GM13976 (cell line): ENCODE measurements at regions not wholly inside any gene's neighbourhood (a gene's known extent, or its start where the extent isn't known, plus 50 kb on each side); places are given as distances from the start of the nearest gene placed in this dataset.

ENCODE experiments used
- DNase-seq: peaks from one replicate; pipeline ENCODE4 v3.0.0; 2012; ENCODE audit warnings: low spot score
- in situ Hi-C: fragments of 300-500 bp; cut with MboI; formaldehyde crosslinking; loops from one replicate; pipeline ENCODE4 v1.12.0; 2022; ENCODE audit warnings: low sequenced_read_pairs, mixed read lengths, inconsistent platforms; ENCODE audit not compliant: unreplicated experiment
- TF ChIP-seq, protein P1 (sequence below): IDR thresholded peaks from 2 replicates; pipeline ENCODE4 v1.5.1; 2012; ENCODE audit warnings: borderline replicate concordance, mild to moderate bottlenecking; ENCODE audit not compliant: insufficient read depth; ENCODE audit errors: extremely low read depth, missing control alignments, control extremely low read depth

DNA sequence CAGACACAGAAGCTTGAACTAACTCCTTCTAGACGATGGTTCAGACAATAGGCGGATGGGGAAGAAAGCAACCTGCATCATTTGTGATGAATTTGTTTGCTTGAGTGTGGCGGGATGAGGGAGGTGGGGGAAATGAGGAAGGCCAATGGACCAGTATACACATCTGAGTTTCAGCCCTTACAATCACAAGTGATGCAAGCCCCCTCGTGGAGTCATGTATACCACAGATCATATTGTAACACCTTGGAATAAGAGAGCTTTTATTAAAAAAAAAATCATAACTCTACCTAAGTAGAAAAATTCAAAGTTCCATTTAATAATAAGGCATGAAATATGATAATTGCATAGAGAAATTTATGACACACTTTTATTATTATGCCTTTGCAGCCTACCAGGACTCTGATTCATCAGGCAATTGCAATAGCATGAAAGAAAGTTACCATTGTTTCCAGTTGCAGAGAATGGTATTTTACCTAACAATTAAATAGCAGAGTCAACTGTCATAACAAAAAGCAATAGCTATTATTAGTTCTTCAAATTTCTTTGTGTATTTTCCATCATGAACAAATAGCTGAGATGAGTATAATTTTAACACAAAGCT lies 230.2 kb upstream of the AKR1E2 start:
- DNase-seq = no peak
- TF ChIP-seq, protein P1, sequence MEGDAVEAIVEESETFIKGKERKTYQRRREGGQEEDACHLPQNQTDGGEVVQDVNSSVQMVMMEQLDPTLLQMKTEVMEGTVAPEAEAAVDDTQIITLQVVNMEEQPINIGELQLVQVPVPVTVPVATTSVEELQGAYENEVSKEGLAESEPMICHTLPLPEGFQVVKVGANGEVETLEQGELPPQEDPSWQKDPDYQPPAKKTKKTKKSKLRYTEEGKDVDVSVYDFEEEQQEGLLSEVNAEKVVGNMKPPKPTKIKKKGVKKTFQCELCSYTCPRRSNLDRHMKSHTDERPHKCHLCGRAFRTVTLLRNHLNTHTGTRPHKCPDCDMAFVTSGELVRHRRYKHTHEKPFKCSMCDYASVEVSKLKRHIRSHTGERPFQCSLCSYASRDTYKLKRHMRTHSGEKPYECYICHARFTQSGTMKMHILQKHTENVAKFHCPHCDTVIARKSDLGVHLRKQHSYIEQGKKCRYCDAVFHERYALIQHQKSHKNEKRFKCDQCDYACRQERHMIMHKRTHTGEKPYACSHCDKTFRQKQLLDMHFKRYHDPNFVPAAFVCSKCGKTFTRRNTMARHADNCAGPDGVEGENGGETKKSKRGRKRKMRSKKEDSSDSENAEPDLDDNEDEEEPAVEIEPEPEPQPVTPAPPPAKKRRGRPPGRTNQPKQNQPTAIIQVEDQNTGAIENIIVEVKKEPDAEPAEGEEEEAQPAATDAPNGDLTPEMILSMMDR = no peak
- in situ Hi-C loops = no loop called here

DNA sequence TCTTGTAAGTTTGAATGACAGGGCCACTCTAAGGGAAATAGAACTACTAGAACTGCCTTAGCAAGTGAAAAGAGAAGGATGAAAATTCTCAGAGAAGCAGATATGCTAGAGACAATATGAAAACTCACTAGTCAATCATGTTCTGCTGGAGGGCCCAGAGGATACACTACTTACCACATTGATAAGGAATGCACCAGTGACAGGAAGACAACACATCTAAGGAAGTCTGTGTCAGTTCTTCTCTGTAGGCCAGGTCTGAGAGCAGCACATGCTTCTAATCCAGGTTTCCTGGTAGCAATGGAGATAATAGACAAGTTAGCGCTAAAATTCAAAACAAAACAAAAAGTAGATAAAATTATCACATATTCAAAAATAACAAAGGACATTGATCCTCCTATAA lies 235.2 kb upstream of the AKR1E2 start:
- DNase-seq = no peak
- TF ChIP-seq, protein P1 = no peak
- in situ Hi-C loops = no loop called here

DNA sequence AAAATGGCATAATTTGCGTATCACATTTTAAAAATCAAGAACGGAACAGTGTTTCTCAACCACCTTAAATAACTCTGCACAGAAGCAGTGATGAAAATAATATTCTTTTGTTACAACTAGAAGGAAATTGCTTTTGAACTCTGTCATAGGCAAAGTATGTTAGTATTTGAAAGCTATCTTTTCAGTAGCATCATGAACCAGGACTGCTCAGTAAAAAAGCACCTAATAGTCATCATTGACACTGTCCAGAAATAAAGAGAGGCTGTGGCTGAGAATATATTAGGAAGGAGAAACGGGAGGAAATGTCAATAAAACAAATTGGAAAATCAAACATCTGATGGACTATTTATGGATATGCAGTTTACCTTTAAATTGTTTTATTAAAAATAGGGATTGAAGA lies 237.2 kb upstream of the AKR1E2 start:
- TF ChIP-seq, protein P1 = no peak
- DNase-seq = no peak
- in situ Hi-C loops = no loop called here

DNA sequence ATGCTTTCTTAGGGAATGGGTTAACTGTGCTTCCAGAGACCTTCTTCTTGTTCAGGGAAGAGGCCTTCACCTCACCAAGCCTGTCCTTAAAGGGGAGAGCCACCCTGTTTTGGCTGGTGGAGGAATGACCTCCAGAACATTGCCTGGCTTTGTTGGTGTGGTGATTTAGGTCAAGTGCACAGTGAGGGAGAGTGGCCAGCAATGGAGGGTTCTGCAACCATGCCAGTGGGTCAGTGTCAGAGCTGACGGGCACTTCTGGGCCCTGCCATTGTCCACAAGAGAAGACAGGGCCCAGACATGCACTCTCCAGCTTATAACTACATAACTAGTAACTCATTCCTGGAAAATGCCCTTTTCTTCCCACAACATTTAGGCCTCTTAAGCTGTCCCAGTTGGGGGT lies 238.5 kb upstream of the AKR1E2 start:
- DNase-seq = no peak
- in situ Hi-C loops = no loop called here
- TF ChIP-seq, protein P1 = no peak

DNA sequence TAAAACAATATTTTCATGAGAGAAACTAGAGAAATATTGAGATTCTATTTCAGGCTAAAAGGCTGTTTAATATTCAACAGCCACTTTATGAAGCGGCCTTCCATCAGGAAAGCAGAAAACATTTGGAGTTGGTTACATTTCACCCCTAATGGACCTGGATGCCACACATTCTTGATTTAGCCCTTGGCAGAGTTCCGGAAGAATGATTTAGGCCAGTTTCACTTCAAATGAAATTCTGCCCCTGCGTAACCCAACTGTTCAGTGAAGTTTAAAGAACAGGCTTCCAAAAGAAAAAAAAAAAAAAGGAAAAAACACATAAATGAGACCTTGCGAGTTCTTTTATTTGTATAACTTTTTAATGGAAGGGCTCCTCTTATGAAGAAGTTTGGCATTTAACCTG lies 239.2 kb upstream of the AKR1E2 start:
- in situ Hi-C loops = no loop called here
- TF ChIP-seq, protein P1 = no peak
- DNase-seq = no peak

DNA sequence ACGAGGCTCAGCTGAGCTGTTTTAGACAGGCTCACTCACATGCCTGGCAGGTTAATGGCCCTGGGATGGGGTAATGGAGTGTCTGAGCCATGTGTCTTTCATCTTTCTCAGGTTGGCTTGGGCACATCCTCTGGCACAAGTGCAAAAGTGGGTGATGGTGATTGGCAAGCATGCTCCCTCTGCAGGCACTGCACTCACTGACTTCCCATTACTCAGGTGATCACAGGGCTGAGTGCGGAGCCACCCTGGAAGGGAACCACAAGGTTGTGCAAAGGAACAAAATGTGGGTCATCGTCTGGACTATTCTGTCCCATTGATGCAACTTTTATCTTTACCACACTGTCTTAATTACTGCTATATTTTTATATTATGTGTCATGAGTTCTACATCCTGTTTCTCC lies 244.1 kb upstream of the AKR1E2 start:
- TF ChIP-seq, protein P1 = no peak
- in situ Hi-C loops = no loop called here
- DNase-seq = no peak
